NCI-H146 (cell line): ENCODE measurements at regions not wholly inside any gene's neighbourhood (a gene's known extent, or its start where the extent isn't known, plus 50 kb on each side); places are given as distances from the start of the nearest gene placed in this dataset.

Experiments
- DNase-seq: peaks from one replicate; lab custom pipeline; 2025; lab: John Stamatoyannopoulos, UW

GRCh38 chr21:20523191-20523590 lies 475.0 kb upstream of the NCAM2 start:
- DNase-seq, result no peak

DNA sequence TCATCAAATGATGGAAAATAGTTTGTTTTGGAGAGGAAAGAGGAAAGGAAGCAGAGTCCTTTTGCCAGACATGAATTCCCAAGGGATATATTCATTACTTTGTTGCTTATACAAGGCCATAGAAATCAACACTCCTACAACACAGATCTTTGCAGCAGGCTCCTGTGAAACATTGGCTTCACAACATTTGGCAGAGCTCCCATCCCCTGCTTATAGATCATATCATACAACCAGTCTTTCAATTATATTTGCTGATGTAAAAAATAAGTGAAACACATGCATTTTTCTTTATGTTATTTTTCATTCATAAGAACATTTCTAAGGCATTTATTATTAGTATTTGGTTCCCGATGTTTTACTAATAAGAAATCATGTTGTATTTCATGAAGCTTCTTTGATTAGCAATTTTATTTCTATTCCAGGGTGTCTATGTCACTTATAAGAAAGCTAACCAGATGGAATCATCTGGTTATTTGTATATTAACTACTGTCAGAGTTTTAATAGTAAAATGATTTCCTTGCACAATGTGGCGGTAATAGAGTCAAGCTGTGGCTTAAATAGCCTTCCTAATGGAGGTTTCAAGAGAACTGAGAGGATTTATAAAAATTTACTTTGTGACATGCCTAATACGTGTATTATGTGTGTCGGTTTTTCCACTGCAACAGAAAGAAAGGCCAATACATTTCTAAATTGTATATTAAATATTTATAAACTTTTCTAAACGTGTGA lies 470.3 kb upstream of the NCAM2 start:
- DNase-seq, result no peak

GRCh38 chr21:20537130-20537529 lies 461.1 kb upstream of the NCAM2 start:
- no peak for DNase-seq

DNA sequence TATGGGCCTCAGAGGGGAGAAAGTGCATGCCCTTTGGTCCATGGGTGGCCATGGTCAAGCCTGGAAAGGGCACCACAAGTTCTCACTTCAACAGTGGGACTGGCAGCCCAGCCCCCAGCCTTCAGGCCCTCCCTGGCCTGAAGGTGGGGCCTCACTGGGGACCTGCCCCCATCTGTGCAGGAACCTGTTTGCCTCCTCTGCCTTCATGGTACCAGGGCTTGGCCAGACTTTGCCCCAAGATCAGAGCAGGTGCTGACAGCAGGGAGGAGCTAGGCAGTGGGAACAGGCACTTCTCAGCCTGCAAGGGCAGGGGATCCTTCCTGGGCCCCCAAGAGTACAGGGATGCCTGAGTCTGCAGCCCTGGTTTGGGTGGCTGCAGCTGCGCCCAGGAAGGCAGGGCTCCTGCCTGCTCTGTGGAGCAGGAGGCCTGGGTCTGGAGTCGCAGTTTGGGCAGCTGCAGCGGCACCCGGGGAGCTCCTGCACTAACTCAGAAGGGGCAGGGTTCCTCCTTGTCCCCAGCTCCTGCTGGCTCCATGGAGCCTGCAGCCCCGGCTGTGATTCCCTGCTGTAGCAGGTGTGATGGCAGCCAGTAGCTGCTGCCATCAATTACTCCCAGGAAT lies 460.1 kb upstream of the NCAM2 start:
- DNase-seq, result no peak

GRCh38 chr21:20545454-20545853 lies 452.8 kb upstream of the NCAM2 start:
- DNase-seq, result no peak

DNA sequence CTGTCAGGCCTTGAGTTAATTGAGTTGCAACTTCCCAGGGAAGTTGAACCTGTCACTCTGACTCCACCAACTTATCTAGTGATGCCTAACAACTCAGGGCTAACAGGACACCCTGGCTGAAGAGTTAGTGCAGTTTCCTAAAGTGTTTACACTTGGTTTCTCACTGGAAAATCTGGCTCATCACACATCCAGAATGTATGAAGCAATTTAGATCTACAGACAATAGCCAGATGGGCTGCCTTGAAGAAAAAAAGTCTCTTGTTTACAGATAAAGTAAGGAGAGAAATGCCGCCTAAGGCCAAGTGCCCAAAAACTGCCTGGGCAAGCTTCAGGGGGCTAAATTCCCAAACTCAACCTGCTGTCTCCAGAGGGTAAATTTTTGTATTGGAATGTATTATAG lies 446.3 kb upstream of the NCAM2 start:
- no peak for DNase-seq

GRCh38 chr21:20554785-20555184 lies 443.4 kb upstream of the NCAM2 start:
- DNase-seq, result no peak

GRCh38 chr21:20570824-20571232 lies 427.4 kb upstream of the NCAM2 start:
- DNase-seq, result peak; percentile 30

DNA sequence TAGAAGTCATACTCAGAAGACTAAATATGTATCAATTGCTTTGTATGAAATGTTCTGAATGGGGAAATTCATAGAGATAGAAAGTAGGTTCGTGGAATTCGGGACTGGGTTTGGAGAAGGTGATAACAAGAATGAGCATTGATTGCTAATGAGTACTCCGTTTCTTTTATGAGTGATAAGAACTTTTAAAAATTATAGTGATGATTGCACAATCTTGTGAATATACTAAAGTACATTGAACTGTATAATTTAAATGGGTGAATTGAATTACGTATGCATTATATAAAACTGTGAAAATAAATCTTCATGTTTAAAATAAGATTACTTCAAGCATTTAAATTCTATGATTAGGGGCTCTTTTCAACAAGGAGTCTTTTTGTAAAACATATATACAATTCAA lies 425.6 kb upstream of the NCAM2 start:
- DNase-seq, result no peak

DNA sequence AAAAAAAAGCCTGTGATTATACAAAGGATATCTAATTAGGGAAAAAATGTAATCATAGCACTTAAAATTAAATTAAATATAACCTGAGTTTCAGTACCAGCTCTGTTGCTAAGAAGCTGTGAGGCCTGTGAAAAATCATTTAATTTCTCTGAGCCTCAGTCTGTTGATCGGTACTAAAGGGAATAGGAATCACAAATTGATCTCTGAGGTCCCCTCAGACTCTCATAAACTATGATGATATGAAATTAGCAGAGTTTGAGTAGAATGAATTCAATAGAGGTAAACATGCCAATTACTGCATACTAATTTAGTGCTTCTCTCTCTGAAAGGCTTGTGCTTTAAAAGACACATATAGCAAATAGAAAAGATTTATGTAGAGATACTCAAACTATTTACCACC lies 416.8 kb upstream of the NCAM2 start:
- DNase-seq, result no peak

- no peak for DNase-seq
Observed at GRCh38 chr21:20591284-20591683, 406.9 kb upstream of the NCAM2 start.

DNA sequence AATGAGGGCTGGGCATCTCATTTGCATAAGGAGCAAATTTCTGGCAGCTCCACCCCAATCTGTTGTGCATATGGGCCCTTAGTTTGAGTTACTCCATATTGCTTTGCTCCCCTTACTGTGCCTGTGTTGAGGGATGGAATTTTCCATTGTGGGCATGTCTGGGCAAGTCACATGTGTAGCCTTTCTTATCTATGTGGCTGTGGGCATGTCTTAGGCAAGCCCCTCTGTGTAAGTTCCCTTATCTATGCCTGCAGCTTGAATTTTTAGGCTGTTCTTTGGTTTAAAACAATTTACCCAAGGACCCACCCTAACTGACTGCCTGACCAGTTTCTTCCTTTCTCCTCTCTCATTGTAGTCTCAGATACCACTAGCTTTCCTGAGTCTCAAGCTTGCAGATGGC lies 405.7 kb upstream of the NCAM2 start:
- no peak for DNase-seq

DNA sequence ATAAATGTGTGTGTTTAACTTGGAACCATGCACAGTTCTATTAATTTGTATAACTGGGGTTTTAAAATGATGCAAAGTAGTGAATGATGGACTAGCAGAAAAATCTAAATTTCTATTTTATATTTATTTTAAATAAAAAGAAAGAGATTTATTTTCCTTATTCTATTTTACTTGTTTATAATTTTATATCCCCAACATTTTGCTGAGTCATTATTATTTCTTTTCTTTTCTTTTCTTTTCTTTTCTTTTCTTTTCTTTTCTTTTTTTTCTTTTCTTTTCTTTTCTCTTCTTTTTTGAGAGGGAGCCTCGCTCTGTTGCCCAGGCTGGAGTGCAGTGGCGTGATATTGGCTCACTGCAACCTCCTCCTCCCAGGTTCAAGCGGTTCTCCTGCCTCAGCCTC lies 395.0 kb upstream of the NCAM2 start:
- DNase-seq, result no peak

DNA sequence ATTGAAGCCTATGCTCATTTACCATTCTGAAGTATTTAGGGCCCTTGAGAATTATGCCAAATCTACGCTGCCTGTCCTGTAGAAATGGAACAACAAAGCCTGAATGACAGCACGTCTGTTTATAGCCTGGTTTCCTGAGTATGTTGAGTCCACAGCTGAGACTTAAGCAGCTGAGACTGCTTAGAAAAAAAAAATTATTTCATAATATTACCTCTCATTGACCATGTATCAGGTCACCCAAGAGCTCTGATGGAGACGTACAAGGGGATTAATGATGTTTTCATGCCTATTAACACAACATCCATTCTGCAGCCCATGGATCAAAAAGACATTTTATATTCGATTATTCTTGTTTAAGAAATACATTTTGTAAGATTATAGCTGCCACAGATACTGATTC lies 387.2 kb upstream of the NCAM2 start:
- DNase-seq, result no peak

DNA sequence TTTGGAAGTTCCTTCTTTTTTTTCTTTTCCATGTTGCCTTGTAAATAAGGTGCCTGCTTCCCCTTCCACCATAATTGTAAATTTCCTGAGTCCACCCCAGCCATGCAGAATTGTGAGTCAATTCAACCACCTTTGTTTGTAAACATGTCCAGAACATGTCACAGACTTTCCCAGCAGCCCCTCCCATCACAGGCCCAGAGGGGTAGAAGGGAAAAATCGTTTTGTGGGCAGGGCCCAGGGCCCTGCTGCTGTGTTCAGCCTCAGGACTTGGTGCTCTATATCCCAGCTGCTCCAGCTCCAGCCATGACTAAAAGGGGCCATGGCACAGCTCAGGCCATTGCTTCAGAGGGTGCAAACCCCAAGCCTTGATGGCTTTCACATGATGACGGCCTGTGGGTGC lies 384.6 kb upstream of the NCAM2 start:
- DNase-seq, result no peak

DNA sequence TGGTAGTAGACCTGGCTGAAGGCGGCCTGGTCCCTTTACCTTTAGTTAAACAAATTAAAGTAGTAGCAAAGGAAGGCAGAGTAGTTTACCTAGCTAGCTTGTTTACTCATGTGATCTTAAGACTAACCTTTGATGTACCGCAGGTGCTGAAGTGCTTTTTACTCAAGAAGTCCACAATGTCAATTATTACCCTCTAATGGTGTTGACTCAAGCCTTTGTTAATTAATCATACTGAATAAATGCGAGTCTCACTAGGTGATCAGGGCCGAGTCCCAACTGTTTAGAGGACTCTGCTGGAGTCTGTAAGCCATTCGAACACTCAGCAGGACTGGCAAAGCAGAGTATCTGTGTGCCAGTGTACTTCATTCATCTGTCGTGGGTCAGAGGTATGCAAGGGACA lies 381.1 kb upstream of the NCAM2 start:
- peak; percentile 79 for DNase-seq

- no peak for DNase-seq
Observed at GRCh38 chr21:20618878-20619277, 379.3 kb upstream of the NCAM2 start.

GRCh38 chr21:20627594-20627993 lies 370.6 kb upstream of the NCAM2 start:
- DNase-seq, result no peak

GRCh38 chr21:20631633-20632032 lies 366.6 kb upstream of the NCAM2 start:
- DNase-seq, result no peak

GRCh38 chr21:20639026-20639425 lies 359.2 kb upstream of the NCAM2 start:
- no peak for DNase-seq

DNA sequence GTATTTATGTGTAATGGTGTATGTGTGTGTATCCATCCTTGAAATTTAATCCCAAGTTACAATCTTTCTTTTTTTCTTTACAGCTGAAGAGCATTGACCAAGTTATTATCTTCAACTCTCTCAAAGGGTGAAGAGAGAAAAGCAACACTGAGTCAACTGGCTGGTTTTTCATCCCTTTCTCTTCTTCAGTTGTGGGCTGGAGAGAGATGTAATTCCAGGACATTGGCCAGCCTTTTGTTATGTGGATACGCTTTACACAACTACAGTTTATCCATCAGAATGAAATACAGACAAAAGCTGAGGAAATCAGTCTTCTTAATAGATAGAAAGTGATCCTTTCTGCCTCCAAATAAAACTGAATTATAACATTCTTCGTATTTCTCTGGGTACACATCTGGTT lies 357.0 kb upstream of the NCAM2 start:
- DNase-seq, result no peak

- no peak for DNase-seq
Observed at GRCh38 chr21:20642681-20643080, 355.5 kb upstream of the NCAM2 start.

GRCh38 chr21:20644552-20644951 lies 353.7 kb upstream of the NCAM2 start:
- no peak for DNase-seq

DNA sequence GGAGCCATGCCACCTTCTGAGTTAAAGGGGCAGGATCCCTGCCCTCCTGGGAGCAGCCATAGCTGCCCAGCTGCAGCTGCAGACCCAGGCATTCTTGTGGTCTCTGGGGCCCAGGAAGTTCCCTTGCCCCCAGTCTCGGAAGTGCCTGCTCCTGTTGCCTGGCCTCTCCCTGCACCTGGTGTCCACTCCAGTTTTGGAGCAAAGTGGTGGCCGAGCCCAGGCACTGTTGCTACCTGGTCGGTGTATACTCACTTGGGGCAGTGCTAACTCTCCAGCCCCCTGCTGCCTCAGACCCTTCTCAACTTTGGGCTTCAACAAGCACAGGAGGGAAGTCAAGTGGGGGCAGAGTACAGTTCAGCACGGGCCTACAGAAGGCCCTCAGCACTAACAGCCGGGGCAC lies 352.9 kb upstream of the NCAM2 start:
- DNase-seq, result no peak
